ENCODE measurements at regions not wholly inside any gene's neighbourhood (a gene's known extent, or its start where the extent isn't known, plus 50 kb on each side); places are given as distances from the start of the nearest gene placed in this dataset.

DNA sequence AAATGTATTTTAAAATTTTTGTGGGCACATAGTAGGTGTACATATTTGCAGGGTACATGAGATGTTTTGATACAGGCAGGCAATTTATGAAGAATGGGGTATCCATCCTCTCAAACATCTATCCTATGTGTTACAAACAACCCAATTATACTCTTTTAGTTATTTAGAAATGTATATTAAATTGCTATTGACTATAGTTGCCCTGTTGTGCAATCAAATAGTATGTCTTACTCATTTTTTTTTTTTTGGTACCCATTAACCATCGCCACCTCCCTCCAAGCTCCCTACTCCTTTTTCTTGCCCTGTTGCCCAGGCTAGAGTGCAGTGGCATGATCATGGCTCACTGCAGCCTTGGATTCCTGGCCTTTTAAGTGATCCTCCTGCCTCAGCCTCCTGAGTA lies 128.1 kb downstream of the BAMBI start:
- TF ChIP-seq, protein P1, sequence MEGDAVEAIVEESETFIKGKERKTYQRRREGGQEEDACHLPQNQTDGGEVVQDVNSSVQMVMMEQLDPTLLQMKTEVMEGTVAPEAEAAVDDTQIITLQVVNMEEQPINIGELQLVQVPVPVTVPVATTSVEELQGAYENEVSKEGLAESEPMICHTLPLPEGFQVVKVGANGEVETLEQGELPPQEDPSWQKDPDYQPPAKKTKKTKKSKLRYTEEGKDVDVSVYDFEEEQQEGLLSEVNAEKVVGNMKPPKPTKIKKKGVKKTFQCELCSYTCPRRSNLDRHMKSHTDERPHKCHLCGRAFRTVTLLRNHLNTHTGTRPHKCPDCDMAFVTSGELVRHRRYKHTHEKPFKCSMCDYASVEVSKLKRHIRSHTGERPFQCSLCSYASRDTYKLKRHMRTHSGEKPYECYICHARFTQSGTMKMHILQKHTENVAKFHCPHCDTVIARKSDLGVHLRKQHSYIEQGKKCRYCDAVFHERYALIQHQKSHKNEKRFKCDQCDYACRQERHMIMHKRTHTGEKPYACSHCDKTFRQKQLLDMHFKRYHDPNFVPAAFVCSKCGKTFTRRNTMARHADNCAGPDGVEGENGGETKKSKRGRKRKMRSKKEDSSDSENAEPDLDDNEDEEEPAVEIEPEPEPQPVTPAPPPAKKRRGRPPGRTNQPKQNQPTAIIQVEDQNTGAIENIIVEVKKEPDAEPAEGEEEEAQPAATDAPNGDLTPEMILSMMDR (IDR thresholded peaks at IDR 0.05) = no peak
- TF ChIP-seq POLR2A (IDR thresholded peaks at IDR 0.05) (no peak), POLR2AphosphoS5 (IDR thresholded peaks at IDR 0.05) (no peak)

Data from stomach (tissue), 4 donors.